ENCODE measurements at regions not wholly inside any gene's neighbourhood (a gene's known extent, or its start where the extent isn't known, plus 50 kb on each side); places are given as distances from the start of the nearest gene placed in this dataset.
"Not testable (repeated sequence)": the region's sequence is repeated elsewhere in the genome, so short reads cannot be mapped to it uniquely, and the experiment has no call there.

DNA sequence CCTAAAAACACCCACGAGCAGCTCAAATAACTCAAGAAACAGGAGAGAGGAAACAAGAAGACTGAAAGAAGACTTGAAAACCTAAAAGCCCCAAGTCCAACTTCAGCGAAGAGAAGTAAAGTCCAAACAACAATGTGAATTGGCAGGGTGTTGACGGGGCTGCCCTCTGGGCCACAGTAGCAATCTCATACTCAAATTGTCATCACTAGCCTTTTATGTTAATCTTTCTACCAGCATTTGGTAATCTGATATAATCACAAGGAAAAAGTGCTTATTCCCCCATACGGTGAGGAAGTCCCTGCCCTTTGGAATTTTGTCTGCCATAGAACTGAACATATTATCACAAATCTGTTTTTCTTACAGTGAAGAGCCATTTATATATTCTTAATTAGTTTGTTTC, 51.5 kb upstream of the IFNE start:
- DNase-seq: no peak

- no peak for DNase-seq
Measured at GRCh38 chr9:21535396-21535795, 53.3 kb upstream of the IFNE start.

GRCh38 chr9:21542787-21543186, 60.7 kb upstream of the IFNE start:
- no peak for DNase-seq

GRCh38 chr9:21543187-21543586, 61.1 kb upstream of the IFNE start:
- DNase-seq: no peak

GRCh38 chr9:21543816-21544215, 61.7 kb upstream of the IFNE start:
- DNase-seq: not testable (repeated sequence)

GRCh38 chr9:21546949-21547348, 64.8 kb upstream of the IFNE start:
- no peak for DNase-seq

GRCh38 chr9:21549251-21549765, 67.2 kb upstream of the IFNE start:
- DNase-seq: peak; percentile 39

DNA sequence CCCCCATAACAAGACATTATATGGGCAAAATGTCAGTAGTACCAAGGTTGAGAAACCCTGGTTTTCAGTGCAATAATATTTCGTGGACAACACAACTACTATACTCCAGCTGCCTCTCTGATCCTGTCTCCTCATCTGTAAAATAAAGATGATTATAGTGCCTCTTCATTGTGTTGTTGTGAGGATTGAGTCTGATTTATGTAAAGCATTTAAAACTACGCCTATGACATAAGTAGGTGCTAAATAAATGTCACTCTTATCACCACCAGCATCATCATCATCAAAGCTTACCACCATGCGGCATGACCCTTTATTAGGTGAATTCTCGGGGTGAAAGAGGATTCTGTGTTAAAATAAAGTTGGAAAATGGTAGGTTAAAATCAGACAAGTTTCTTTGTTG, 67.8 kb upstream of the IFNE start:
- no peak for DNase-seq

DNA sequence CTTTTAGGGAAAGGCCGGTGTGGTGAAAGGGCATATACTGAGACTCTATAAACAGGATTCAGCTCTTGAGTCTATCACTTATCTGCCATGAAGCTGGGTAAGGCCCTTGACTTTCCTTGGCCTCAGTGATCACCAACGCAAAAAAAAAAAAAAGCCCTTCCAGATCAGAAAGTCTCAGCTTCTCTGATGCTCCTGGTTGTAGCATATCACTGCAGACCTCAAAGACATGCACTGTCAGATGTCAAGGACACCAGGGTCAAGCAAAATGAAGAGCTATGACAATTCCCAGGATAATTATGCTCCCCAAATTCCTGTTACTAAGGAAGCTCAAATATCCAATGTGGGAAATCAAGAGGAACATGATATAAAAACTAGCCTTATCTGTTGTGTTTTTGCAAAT, 68.3 kb upstream of the IFNE start:
- DNase-seq: no peak

DNA sequence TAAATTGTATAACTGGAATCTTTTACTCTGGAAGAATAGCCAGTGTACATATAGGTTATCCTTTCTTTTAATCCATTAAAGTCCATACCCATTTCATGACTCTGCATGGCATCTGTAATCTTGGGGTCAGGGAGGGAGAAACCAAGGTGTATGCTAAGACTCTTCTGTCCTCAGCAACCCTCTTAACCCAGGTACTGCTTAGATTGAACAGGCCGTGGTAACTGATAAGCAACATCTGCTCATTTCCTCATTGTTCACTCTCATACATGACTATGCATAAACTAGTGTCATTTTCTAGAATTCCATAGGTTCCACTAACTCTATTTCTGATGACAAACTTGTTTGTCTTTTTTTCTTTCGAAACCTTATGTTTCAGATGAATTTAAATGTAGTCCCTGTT, 69.3 kb upstream of the IFNE start:
- DNase-seq: no peak

DNA sequence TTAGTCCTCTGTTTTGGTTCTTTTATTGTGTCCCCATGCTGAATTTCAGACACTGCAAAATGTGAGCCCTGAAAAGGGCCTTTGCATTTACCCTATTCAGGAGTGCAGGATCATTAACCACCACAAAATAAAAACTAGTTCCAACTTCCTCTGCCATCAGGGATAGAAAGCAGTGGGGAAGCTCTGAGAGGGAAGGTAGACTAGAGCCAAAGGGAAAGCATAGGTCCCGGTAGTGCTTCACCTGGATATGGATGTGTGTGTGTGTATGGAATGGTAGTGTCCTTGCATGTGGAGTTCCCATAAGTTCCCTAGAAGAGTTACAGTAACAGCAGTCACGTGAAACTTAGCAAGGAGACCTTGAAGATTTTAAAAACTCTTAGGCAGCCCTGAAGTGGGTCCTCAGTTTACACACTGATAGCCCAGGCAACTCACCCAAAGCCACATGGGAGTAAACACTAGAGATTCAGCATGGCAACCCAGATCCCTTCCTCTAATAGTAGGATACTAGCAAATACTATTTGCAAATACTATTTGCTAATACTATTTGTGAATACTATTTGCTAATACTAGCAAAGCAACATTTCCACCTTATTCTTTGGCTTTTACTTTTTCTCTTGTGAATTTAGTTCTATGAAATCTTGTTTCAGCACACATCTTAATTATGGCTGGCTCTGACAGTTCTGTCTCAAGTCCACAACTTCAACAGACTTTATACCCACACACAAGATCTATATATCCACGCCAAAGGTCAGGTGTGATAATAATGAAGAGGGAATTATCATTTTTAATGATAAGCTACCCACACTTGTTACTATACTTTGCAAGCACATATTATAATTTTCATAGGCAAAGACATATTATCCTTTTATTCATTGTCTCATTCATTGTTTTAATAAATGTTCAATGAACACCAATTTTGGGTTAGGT, 70.4 kb upstream of the IFNE start:
- no peak for DNase-seq

GRCh38 chr9:21553441-21553840, 71.3 kb upstream of the IFNE start:
- no peak for DNase-seq

DNA sequence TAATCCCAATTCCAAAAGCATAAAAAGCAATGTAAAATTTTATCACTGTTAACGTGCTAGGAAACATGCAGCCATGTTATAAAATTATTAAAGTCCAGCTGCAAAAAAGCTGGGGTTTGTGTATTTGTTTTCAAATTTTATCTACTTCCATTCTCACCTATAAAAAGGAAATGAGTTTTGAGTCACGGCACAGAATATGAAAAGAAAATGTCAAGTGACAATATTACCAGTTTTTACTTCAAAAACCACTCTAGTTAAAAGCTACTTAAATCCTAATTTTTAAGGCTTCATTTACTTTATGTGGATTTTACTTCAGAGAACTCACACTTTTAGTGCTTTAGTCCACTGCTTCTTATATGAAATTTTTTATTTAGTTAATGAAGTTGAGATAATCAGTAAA, 72.7 kb upstream of the IFNE start:
- no peak for DNase-seq

GRCh38 chr9:21555911-21556310, 73.8 kb upstream of the IFNE start:
- no peak for DNase-seq

GRCh38 chr9:21556581-21557427, 74.7 kb upstream of the IFNE start:
- DNase-seq: no peak

- no peak for DNase-seq
Measured at GRCh38 chr9:21557428-21557768, 75.3 kb upstream of the IFNE start.

GRCh38 chr9:21558079-21558478, 76.0 kb upstream of the IFNE start:
- no peak for DNase-seq

DNA sequence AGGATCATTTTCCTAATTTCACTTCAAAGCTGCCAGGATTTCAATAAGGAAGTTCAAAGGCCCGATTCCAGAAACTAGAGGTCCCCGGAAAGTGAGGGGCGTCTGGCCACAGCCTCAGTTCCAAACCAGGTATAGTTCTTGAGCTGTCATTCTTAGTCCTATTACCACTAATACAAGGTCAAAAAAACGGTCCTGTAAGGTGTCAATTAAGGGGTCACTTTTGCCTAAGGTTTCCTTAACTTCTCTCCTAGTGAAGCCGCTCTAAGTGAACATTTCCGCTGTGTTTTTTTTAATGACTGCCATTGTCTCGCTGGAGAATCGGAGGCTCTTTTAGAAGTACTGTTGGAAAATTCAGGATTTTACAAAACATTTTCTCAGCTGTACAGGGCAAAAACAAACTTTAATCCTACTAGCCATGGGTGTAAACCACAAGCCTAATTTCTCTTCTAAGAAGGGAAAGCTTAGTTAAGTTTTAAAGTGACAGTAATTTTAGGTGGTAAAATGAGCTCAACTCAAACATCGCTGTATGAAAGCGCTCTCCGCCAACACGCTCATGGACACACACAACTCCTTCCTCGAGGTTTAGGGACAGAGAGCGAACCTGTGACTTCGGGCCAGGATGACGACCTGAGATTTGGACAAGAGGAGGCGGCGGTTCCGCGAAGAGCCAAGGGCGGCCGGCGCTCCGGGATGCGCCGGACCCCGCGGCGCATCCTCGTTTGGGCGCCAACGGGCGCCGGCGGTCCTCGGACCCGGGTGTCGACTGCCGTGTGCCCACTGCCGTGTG, 76.7 kb upstream of the IFNE start:
- DNase-seq: no peak

GRCh38 chr9:21559402-21560280, 77.5 kb upstream of the IFNE start:
- DNase-seq: no peak

GRCh38 chr9:21560281-21560745, 78.2 kb upstream of the IFNE start:
- no peak for DNase-seq

DNA sequence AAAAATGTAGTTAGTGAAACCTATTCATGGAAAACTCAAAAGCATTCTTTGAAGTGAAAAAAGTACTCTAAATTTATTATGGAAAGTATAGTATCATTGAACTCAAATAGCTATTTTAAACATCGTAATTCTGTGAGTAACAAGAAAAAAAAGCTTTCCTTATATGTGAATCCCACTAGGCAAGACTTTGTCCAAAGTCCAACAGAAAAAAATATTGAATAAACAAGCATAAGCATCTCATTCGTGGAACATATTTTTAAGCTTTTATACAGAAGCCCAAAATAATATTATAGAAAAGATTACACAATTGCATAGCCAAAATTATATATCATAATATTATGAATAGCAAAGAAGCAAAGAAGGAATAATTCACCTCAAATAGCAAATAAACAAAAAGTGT, 79.4 kb upstream of the IFNE start:
- DNase-seq: no peak

DNA sequence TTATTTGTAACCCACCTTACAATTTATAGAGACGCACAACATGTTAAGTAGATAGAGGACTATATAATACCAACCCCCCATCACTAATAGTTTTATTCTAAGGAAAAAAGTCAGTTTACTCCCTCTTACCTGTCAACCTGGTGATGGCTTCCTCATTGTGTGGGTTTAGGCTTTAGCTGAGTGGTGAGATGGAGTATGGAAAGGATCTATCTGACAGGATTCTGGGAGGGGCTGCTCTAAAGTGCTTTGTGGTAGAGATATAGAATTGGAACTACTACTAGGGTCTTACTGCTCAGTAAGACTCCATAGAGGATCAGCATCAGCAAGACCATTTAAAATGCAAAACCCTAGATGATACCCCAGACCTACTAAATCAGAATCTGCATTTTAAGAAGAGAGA, 82.1 kb upstream of the IFNE start:
- DNase-seq: no peak
